IgD-negative memory B cell (primary cell): ENCODE measurements at regions not wholly inside any gene's neighbourhood (a gene's known extent, or its start where the extent isn't known, plus 50 kb on each side); places are given as distances from the start of the nearest gene placed in this dataset.

Experiments
- H3K27ac Mint-ChIP-seq, 3 donors: one replicate each; pipeline ENCODE4 v1.8.0; 2020 to 2022; ENCODE audit warnings: mild to moderate bottlenecking in 3 of 3, mixed read lengths in 3 of 3, moderate library complexity in 1 of 3
- H3K27me3 Mint-ChIP-seq: one replicate; pipeline ENCODE4 v1.8.0; 2021; ENCODE audit warnings: mixed read lengths
- H3K36me3 Mint-ChIP-seq: one replicate; pipeline ENCODE4 v1.8.0; 2020; ENCODE audit warnings: mild to moderate bottlenecking, mixed read lengths
- H3K4me1 Mint-ChIP-seq, 3 donors: one replicate each; pipeline ENCODE4 v1.8.0; 2020 to 2022; ENCODE audit warnings: mixed read lengths in 3 of 3, mild to moderate bottlenecking in 1 of 3
- H3K4me3 Mint-ChIP-seq, 4 donors: one replicate each; pipeline ENCODE4 v1.8.0; 2020 to 2022; ENCODE audit warnings: mild to moderate bottlenecking in 4 of 4, mixed read lengths in 4 of 4, moderate library complexity in 3 of 4
- H3K9me3 Mint-ChIP-seq, 3 donors: one replicate each; pipeline ENCODE4 v1.8.0; 2020 to 2021; ENCODE audit warnings: mixed read lengths in 3 of 3, mild to moderate bottlenecking in 1 of 3

DNA sequence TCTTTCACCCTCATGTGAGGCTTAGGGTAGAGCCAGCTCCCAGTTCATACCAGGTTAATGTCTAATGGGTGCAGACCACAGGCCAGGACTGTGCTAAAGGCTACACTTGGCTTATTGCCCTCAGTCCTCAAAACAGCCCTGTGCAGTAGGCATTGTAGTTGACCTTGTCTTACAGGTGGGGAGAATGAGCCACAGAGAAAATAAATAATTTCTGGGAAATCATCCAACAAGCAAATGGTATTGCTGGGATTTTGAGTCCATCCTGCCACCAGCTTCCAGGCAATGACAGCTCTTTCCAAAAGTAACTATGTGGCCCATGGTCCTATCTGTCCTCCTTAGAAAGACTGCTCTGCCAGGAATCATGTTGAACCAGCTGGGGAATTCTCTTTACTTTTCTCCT lies 450.0 kb downstream of the GADD45G start:
- Mint-ChIP-seq H3K36me3 (no peaks in the 10 kb centered on the region), H3K9me3 (peaks cover 0 to 8% (median 5%) of the 10 kb centered on the region in 3 donors), H3K27ac (no peak overlapping the region), H3K27me3 (peaks cover 16% of the 10 kb centered on the region), H3K4me3 (peak overlapping the region in 1 of 4 donors; percentile 20), H3K4me1 (no peaks in the 10 kb centered on the region)

DNA sequence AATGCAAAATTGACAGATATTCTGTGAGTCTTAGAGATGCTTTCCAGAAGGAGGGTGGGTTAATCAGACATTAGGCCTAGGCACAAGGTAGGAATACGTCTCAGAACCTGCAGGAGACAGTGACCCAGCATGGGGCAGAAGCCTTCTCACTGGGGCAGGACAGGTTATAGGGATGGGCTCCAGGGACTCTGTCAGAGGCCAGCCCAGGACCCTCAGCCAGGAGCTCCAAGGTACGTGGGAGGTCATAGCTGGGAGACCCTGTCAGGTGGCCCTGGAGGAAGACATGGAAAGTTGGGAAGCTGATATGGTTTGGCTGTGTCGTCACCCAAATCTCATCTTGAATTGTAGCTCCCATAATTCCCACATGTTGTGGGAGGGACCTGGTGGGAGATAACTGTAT lies 450.4 kb downstream of the GADD45G start:
- no peak overlapping the region for H3K4me3 Mint-ChIP-seq
- H3K4me1 Mint-ChIP-seq, result no peaks in the 10 kb centered on the region
- peaks cover 0 to 8% (median 5%) of the 10 kb centered on the region in 3 donors for H3K9me3 Mint-ChIP-seq
- no peak overlapping the region for H3K27ac Mint-ChIP-seq
- H3K27me3 Mint-ChIP-seq, result peaks cover 19% of the 10 kb centered on the region
- H3K36me3 Mint-ChIP-seq, result no peaks in the 10 kb centered on the region

DNA sequence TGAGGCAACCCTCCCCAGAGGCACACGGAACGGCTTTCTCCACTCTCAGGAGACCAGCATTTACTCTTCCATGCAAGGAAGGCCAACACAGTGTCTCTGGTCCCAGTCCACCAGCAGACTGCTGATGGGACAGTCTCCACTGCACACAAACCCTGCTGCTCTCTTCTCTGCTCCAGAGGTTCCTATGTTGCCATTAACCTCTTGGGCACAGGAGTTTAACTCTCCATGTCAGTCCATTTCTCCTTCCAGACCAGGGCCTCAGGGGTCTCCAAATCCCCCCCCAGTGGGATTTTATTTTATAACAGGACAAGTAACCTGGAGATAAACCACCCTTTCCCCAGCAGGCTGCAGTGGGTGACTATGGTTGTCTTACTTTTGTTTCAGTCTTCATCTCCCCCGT lies 452.5 kb downstream of the GADD45G start:
- H3K4me1 Mint-ChIP-seq, result no peaks in the 10 kb centered on the region
- H3K27me3 Mint-ChIP-seq, result peaks cover 21% of the 10 kb centered on the region
- no peak overlapping the region for H3K27ac Mint-ChIP-seq
- no peak overlapping the region for H3K4me3 Mint-ChIP-seq
- H3K36me3 Mint-ChIP-seq, result no peaks in the 10 kb centered on the region
- H3K9me3 Mint-ChIP-seq, result peaks cover 0 to 8% (median 5%) of the 10 kb centered on the region in 3 donors

DNA sequence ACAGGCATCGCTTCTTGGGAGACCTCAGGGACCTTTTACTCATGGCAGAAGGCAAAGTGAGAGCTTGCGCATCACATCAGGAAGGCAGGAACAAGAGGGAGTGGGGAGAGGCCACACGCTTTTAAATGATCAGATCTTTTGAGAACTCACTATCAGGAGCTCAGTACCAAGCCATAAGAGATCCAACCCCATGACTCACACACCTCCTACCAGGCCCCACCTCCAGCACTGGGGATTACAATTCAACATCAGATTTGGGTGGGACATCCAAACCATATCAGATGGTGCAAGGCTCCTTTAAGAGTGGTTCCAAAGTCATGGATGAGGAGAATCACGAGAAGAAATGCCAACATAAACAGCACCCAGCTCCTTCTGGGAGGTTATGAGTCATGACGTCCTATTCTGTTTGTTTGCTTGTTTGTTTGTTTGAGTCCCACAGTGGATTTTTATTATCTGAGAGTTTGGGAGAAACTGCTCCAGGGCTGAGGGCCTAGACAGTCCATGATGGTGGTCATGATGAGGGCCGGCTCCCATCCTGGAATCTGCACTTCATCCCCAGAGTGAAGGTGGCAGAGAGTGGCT lies 453.5 kb downstream of the GADD45G start:
- Mint-ChIP-seq H3K27me3 (peaks cover 18% of the 10 kb centered on the region), H3K36me3 (no peaks in the 10 kb centered on the region), H3K27ac (no peak overlapping the region), H3K4me1 (no peaks in the 10 kb centered on the region), H3K9me3 (peaks cover 0 to 8% (median 5%) of the 10 kb centered on the region in 3 donors), H3K4me3 (no peak overlapping the region)

DNA sequence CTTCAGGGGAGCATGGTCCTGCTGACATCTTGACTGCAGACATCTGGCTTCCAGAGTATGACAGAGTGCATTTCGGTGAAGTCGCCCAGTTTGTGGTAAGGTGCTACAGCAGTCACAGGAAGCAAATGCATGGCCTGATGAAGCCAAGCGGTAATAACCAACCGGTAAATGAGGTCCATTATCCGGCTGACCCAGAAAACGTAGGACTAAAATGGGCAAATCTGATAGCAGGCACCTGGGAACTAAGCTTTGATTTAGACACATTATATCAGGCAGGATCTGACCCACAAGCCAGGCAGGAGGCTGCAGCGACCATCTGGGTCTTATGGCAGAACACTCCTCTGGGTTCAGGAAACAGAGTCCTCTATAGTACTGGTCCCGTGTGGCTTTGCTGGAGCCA lies 454.6 kb downstream of the GADD45G start:
- Mint-ChIP-seq H3K27me3 (peaks cover 11% of the 10 kb centered on the region), H3K4me3 (no peak overlapping the region), H3K27ac (no peak overlapping the region), H3K4me1 (no peaks in the 10 kb centered on the region), H3K36me3 (peaks cover 1% of the 10 kb centered on the region), H3K9me3 (peaks cover 0 to 8% (median 5%) of the 10 kb centered on the region in 3 donors)

DNA sequence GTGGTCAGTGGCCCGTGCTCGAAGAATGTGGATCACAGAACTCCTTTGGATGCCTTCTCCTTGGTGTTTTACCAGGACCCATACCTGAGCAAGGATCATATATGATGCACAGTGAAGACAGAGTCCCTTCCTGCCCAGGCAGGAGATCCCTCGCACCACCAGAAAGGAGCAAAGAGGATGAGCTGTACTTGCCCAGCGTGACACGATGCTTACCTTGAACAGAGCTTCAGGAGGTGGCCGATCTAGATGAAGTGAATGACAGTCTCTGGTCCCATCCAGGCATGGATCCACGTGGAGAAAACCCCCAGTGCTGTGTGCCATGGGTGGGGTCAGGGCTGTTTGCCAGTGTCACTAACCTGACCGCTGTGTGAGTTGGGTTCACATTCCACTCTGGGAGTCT lies 455.4 kb downstream of the GADD45G start:
- H3K9me3 Mint-ChIP-seq, result peaks cover 0 to 8% (median 5%) of the 10 kb centered on the region in 3 donors

DNA sequence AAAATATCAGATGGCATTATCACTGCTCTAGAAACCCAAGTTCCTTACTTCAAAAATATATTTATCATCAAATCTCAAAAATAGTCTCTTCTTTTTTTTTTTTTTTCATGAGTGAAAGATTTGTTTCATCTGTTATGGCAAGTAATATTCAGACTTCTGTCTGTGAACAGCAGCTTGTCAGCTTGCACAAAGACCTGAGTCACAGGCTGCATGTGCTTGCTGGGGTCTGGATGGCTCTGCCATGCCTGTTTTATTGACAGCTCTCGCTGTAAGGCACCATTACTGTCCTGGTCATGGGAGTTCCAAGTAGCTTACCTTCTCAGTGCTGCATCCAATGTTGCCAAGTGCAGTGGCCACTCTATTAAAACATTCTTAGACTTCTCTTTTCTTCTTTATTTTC lies 456.4 kb downstream of the GADD45G start:
- peaks cover 8% of the 10 kb centered on the region for H3K27me3 Mint-ChIP-seq
- H3K4me1 Mint-ChIP-seq, result no peaks in the 10 kb centered on the region
- H3K27ac Mint-ChIP-seq, result no peak overlapping the region
- peaks cover 0 to 3% (median 2%) of the 10 kb centered on the region in 3 donors for H3K9me3 Mint-ChIP-seq
- H3K36me3 Mint-ChIP-seq, result peaks cover 1% of the 10 kb centered on the region
- H3K4me3 Mint-ChIP-seq, result no peak overlapping the region

More for the DNA sequence above, 455.4 kb downstream of the GADD45G start:
- Mint-ChIP-seq H3K4me3 (no peak overlapping the region), H3K27ac (no peak overlapping the region), H3K27me3 (peaks cover 8% of the 10 kb centered on the region), H3K36me3 (peaks cover 1% of the 10 kb centered on the region), H3K4me1 (no peaks in the 10 kb centered on the region)

DNA sequence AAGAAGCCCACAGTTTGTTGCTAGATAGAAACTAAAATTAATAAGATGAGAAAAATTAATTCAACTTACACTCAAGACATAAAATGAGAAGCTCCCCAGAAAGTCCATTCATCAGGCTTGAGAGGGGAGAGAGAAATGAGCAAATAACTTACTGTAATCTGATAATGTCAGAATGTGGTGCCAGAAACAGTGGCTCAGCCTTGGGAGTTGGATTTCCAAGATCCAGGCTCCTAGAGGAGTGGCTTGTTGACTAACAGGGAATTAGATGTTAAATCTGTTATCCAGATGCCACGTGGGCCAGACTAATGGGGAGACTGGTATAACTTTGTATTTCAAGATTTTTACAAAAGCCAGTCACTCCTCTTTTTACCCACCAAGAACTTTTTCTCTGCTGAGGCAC lies 458.2 kb downstream of the GADD45G start:
- peaks cover 10% of the 10 kb centered on the region for H3K27me3 Mint-ChIP-seq
- H3K27ac Mint-ChIP-seq, result no peak overlapping the region
- peaks cover 0 to 1% (median 0%) of the 10 kb centered on the region in 3 donors for H3K9me3 Mint-ChIP-seq
- peaks cover 1% of the 10 kb centered on the region for H3K36me3 Mint-ChIP-seq
- no peaks in the 10 kb centered on the region for H3K4me1 Mint-ChIP-seq
- H3K4me3 Mint-ChIP-seq, result no peak overlapping the region

DNA sequence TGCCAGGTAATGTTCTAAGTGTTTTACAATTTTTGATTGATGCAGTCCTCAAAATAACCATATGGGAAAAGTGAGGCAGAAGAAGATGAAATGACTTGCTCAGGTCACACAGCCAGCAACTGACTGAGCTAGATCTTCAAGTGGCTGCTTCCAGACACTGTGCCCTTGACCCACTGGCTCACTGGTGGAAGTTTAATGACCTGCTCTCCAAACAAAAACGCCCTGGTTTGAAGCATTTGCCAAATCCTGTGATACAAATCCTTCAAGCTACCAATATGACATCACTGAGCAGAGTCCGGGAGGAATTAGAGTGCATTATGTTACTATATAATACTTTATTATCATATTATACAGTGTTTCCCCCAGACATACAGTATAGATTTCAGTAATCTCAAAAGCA lies 459.4 kb downstream of the GADD45G start:
- Mint-ChIP-seq H3K4me3 (no peak overlapping the region), H3K27ac (no peak overlapping the region), H3K4me1 (no peaks in the 10 kb centered on the region), H3K9me3 (no peaks in the 10 kb centered on the region), H3K36me3 (peaks cover 1% of the 10 kb centered on the region), H3K27me3 (peaks cover 7% of the 10 kb centered on the region)

DNA sequence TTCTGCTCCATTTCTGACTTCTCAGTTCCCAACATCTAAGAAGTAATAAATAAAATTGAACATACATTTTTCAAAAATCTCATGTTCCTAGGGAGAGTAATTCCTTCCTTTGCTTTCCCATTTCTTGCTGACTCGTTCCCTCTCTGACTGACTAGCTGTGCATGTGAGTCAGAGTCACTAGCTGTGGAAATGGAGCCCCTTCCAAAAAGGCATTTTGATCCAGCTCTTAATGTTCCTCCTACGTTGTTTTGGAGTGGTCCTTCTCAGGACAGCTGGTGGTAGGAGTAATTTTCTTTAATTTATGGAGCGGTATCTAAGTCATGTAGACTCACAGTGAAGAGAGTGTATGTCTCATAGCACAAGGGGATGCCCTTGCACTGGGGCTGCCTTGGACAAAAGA lies 460.2 kb downstream of the GADD45G start:
- Mint-ChIP-seq H3K4me1 (no peaks in the 10 kb centered on the region), H3K27me3 (peaks cover 7% of the 10 kb centered on the region), H3K36me3 (peaks cover 1% of the 10 kb centered on the region), H3K4me3 (no peak overlapping the region), H3K27ac (no peak overlapping the region), H3K9me3 (no peaks in the 10 kb centered on the region)

DNA sequence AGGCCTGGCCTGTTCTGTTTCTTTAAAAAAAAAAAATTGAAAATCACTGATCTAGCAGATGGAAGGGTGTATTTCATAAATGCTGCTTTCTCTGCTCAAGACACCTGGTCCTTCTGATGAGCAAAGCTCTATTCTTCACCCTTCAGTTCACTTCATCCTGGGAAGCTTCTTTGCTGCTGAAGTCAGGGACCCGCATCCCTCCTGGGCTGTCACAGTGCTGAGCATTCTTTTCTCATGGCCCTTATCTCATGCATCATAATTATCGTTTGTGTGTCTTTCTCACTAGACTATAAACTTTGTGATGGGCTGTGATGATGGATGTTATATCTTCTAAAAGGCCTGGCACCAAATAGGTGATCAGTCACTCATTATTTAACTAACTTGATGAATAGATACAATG lies 461.0 kb downstream of the GADD45G start:
- peaks cover 1% of the 10 kb centered on the region for H3K36me3 Mint-ChIP-seq
- H3K4me1 Mint-ChIP-seq, result no peaks in the 10 kb centered on the region
- H3K9me3 Mint-ChIP-seq, result no peaks in the 10 kb centered on the region
- peaks cover 2% of the 10 kb centered on the region for H3K27me3 Mint-ChIP-seq
- no peak overlapping the region for H3K27ac Mint-ChIP-seq
- no peak overlapping the region for H3K4me3 Mint-ChIP-seq

DNA sequence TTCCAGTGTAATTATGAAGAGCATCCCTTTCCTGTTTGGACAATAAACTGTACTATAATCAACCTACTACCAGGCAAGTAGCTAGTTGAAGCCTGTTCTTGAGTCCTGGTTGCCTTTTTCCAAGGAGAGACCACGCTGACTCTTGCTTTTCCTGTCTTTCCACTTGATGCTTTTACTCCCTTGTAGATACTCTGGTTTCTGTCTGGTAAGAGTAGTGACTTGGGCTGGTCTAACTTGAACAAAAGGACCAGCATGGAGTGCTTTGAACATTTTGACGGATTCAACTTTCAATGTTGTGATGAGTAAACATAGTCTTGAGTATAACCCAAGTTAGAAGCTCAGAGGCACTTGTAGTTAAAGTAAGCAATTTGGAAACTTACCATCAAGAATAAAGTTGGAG lies 464.3 kb downstream of the GADD45G start:
- Mint-ChIP-seq H3K9me3 (no peaks in the 10 kb centered on the region), H3K4me1 (no peaks in the 10 kb centered on the region), H3K27me3 (peaks cover 5% of the 10 kb centered on the region), H3K27ac (no peak overlapping the region), H3K4me3 (no peak overlapping the region), H3K36me3 (no peaks in the 10 kb centered on the region)

DNA sequence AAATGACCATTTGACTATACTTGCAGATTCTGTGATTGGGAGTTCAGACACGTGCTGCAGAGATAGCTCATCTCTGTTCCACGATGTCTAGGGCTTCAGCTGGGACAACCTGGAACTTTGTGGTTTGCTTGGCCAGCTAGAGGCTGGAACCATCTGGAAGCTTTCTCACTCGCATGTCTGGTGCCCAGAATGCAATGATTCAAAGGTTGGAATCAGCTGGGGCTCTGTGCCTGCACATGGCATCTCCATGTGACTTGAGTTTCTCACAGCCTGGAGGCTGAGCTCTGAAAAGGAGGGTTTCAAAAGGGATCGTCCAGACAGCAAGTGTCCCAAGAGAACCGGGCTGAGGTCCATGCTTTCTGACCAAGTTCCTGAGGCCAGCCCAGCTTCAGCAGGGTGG lies 465.2 kb downstream of the GADD45G start:
- H3K9me3 Mint-ChIP-seq, result no peaks in the 10 kb centered on the region
- H3K4me1 Mint-ChIP-seq, result no peaks in the 10 kb centered on the region
- peak overlapping the region in 1 of 3 donors; percentile 13 for H3K27ac Mint-ChIP-seq
- peaks cover 5% of the 10 kb centered on the region for H3K27me3 Mint-ChIP-seq
- no peaks in the 10 kb centered on the region for H3K36me3 Mint-ChIP-seq
- H3K4me3 Mint-ChIP-seq, result no peak overlapping the region

DNA sequence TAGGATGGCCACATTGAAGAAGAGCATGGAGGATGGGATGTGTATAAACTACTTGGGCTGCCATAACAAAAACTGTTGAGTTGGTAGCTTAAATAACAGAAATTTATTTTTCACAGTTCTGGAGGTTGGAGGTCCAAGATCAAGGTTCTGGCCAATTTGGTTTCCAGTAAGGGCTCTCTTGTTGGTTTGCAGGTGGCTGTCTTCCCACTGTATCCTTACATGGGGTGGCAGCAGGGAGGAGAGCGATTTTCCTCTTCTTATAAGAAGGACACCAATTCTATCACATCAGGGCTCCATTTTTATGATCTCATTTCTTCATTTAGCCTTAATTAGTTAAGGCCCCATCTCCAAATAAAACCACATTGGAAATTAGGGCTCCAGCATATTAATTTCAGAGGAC lies 465.7 kb downstream of the GADD45G start:
- Mint-ChIP-seq H3K27ac (no peak overlapping the region), H3K36me3 (no peaks in the 10 kb centered on the region), H3K4me1 (no peaks in the 10 kb centered on the region), H3K4me3 (no peak overlapping the region), H3K27me3 (peaks cover 5% of the 10 kb centered on the region), H3K9me3 (no peaks in the 10 kb centered on the region)

DNA sequence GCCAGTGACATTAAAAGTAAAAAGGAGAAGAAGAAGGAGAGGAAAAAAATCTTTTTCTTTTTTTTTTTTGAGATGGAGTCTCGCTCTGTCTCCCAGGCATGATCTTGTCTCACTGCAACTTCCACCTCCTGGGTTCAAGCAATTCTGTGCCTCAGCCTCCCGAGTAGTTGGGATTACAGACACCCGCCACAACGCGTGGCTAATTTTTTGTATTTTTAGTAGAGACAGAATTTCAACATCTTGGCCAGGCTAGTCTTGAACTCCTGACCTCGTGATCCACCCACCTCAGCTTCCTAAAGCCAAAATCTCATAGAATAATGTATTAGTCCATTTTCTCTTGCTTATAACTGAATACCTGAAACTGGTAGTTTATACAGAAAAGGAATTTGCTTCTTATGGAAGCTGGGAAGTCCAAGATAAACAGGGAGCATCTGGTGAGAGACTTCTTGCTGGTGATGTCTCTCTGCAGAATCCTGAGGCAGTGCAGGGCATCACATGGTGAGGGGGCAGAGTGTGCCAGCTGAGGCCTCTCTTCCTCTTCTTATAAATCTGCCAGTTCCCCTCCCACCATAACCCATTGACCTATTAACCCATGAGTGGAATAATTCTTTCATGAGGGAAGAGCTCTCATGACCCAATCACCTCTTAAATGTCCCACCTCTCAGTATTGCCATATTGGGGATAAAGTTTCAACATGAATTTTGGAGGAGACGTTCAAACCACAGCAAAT lies 466.3 kb downstream of the GADD45G start:
- peaks cover 8% of the 10 kb centered on the region for H3K27me3 Mint-ChIP-seq
- no peaks in the 10 kb centered on the region for H3K9me3 Mint-ChIP-seq
- H3K4me1 Mint-ChIP-seq, result no peaks in the 10 kb centered on the region
- H3K27ac Mint-ChIP-seq, result no peak overlapping the region
- no peak overlapping the region for H3K4me3 Mint-ChIP-seq
- no peaks in the 10 kb centered on the region for H3K36me3 Mint-ChIP-seq
